Activated CD8-positive, alpha-beta memory T cell treated with anti-CD3 and anti-CD28 coated beads for 1 hour (primary cell): ENCODE measurements at regions not wholly inside any gene's neighbourhood (a gene's known extent, or its start where the extent isn't known, plus 50 kb on each side); places are given as distances from the start of the nearest gene placed in this dataset.
"Not testable (repeated sequence)": the region's sequence is repeated elsewhere in the genome, so short reads cannot be mapped to it uniquely, and the experiment has no call there.

ENCODE experiments used
- DNase-seq, 2 donors: peaks; one replicate each; pipeline ENCODE4 v3.0.0-alpha.2; 2020; ENCODE audit warnings: low read depth in 1 of 2; ENCODE audit errors: extremely low read depth in 1 of 2

DNA sequence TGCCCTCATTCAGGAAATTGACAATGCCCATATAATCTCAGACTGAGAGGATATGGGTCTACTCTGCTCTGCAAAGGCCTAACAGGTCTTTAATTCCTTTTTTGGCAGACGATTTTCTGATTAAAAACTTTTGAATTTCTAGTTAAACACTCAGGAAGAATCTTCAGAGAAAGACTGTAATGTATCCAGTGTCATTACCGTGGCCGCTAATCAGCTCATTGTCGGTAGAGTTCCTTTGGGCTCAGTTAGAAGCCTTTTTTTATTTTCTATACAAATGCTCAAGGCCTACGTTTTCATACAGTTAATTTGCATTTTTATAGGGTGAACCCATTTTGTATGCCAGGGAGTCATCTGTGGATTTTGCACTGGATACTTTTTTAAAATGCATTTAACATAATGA is 549.9 kb downstream of the RPS29 start:
- no peak for DNase-seq

DNA sequence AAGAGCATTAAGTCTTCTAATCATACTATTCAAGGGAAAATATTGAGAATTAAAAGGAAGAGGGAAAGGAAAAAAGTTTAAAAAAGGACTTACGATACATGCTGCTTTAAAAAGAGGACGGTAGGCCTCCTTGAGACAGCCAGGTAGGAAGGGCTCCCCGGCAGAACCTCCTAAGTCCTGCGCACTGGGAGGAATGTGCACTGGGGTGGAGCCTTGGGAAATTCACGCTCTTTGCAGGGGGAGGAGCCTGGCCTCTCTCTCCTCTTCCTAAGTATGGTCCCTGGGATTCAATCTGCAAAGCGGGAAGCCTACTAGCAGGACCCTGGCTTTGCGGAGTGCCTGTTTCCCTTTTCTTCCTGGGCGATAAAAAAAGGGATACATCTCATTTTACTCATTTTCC is 553.0 kb downstream of the RPS29 start:
- DNase-seq: no peak

DNA sequence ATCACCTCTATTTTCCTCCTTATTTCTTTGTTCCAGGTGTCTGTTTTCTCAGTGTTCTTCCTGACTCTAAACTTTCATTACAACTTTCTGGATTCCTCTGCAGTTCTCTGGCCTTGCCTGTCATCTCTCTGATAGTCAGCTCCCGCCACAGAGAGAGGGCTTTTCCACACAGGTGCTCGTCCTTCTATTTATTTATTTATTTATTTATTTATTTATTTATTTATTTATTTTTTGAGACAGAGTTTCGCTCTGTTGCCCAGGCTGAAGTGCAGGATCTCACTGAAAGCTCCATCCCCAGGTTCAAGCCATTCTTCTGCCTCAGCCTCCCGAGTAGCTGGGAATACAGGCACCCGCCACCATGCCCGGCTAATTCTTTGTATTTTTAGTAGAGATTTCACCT is 554.5 kb downstream of the RPS29 start:
- DNase-seq: not testable (repeated sequence)

DNA sequence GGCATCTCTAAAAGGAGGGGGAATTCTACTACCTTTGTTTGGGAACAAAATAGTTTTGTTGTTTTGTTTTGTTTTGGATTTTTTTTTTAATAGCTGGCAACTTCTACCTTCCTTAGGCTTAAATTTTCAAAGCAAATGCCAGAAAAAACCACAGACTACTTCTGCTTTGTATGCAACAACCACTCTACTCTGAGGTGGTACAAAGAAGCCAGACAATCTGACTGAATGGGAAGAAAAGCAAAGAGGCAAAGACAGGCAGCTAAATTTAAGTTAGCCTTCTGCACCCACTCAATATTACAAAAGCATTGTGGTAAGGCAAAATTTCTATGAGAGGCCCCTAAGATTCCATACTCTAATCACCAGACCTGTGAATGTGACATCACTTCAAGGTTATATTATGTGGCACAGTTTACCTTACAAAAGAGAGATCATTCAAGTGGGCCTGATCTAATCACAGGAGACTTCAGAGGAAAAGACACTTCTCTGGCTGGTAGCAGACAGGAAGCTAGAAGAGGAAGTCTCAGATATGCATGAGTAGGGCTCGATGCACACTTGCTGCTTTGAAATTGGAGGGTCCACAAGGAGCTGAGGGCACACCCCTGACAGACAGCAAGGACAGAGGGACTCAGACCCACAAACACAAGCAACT is 566.6 kb downstream of the RPS29 start:
- no peak for DNase-seq

DNA sequence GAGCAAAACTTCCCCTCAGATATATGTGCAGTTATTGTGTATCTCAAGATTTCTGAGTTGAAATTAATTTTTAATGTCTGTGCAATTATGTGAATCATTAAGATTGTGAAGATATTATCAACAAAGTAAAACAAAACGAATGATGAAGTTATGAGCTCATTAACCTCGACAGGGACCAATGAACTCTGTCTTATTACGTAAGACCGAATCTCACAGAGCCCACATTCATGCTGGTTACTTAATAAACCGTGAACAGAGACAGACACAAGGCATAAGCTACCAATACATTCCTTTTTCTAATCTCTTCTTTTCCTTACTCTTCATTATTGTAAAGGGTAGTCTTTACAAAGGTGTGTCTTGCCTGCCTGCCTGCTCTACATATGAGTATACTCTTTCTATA is 568.7 kb downstream of the RPS29 start:
- no peak for DNase-seq

DNA sequence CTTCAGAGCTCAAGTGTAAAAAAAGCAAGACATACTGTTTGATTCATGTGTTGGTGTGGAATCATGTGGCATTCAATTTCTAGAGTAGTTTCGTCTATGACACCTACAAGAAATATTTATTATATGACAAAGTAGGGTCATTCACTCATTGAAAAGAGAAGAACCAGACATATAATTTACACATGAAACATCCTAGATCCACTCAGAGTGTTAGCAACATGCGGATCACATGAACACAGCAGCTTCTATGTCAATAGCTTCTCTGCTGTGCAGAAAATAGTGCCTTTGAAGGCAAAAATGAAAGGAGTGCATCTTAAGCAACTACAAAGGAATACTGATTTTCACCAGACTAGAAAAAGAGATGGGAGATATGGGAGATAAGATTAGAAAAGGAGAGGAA is 569.8 kb downstream of the RPS29 start:
- DNase-seq: no peak

DNA sequence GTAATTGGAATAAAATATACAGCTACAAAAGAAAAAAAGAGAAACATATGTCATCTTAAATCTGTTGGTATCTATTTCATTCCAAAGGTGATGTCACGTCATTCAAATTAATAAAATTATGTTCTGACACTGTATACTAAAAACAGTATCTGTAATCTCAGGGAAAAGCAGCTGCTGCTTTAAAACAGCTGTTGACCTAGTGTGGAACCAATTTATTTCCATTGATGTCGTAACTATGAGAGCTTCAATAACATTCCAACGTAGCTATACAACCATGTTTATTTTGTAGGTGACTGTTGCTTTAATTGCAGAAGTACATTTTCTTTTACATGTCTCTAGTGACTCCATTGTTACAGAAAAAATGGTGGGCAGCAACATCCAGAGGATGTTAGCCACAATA is 571.7 kb downstream of the RPS29 start:
- no peak for DNase-seq

DNA sequence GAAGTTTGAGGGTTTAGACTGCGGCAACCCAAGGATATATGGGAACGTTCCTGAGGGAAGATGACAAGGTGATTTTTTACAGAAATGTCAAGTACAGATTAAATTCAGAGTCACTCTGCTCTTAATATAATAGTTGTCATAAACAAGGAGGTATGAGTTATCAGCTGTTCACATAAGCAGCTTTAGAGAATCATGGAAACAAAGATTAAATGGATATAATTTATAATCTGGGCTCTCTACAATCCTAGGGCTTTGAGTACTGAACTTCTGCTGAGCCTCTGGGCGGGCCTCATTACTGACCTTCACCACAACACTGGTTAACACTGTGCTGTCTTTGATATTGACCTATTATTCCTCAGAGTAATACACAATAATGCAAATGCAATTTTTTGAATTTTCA is 577.8 kb downstream of the RPS29 start:
- no peak for DNase-seq

DNA sequence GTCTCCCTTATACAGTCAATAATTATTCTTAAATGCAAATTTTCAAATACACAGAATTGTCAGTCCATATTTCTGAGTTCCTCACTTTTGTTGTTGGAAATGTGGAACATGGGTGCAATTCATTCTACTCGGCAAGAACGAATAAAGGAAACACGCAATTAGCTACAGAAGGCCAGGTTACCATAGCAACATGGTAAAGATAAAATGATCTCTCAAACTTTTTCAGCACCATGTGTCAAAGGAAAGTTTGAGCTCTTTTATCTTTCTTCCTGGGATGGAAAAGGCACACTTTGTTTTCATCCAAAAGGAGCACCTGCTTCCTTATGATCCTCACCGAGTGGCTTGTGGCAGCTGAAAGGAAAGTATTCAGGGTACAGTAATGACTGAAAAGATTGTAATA is 595.0 kb downstream of the RPS29 start:
- DNase-seq: no peak

DNA sequence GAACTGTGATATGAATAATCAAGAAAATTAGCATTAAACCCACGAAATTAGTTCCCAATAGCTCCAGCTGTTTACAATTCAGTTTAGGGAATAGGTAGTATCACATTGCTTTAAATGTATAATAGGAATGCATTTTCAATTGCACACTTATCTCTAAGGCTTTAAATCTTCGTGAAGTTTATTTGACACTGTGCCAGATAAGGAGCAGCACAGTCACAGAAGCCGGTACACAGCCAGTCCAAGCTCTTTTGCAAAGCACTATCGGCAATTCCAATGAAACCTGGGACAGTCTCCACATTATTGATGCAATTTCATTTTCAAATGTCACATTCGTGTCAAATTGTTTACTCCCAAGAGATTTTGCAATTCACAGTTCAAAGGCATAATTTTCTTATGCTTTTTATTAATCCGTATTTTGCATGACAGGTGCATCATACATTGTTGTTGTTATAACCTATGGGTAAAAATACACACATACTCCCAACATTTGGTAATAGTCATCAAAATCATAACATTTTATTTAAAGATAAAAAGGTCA is 602.8 kb downstream of the RPS29 start:
- DNase-seq: no peak

DNA sequence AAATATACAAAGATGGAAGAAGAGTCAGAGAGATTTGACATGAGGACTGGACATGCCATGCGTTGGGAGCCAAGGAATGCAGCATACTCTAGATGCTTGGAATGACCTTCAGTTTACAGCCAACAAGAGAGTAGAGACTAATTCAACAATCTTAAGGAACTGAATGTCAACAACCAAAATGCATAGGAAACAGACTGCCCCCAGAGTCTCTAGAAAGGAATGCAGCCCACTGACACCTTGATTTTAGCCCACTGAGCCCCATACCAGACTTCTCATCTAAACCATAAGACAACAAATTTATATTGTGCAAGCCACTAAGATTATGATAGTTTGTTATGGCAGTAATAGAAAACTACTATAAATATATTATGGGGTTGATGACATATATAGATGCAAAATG is 611.2 kb downstream of the RPS29 start:
- DNase-seq: no peak

DNA sequence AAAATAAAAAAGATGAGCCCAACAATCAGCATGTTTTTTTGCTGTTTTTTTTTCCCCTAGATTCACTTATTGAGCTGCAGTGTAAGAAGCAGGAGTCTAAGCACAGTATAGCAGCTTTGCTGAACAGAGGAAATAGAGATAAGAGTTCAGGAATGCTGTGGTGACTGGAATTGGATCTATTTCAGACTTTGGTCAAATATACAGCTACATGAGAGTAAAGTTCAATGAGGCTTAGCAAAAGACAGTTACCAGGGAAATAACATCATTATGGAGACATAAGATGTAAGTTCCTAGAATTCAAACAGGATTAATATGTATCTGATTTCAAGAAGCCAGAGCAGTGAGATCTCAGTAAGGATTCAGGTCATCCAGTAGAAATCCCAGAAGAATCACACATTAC is 613.0 kb downstream of the RPS29 start:
- no peak for DNase-seq

DNA sequence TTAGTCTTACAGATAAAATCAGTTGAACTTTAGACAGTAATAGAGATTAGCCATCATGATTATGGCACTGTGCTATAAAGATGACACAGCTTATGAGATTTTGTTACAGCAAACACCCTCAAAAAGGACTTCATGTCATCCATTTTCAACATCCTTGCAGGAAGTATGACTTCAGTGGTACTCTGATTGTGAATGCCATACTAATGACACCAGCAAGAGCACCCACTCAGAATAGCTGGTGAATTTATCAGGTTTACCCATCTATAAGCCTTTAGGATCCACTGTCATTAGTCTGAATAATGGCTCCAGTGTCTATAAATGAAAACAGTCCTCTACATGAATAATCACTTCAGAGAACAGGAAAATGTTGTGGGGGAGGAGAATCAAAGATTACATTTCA is 615.2 kb downstream of the RPS29 start:
- DNase-seq: no peak

DNA sequence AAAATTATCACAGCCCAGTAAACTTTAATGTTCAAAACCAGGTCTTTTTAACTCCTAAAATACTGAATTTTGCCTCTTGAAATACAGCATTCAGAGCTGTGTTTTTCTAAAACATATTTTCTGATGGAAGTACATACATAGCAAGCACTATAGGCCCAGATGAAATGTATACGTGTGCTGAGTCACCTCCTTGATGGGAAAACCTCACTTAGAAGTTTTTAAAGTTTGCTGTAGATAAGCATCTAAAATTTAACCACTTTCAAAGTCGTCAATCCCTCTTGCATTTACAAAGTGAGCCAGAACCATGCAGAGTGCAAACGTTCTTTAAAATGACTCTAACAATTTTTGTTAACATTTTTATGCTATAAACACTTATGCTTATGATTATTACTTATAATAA is 618.8 kb downstream of the RPS29 start:
- DNase-seq: no peak

DNA sequence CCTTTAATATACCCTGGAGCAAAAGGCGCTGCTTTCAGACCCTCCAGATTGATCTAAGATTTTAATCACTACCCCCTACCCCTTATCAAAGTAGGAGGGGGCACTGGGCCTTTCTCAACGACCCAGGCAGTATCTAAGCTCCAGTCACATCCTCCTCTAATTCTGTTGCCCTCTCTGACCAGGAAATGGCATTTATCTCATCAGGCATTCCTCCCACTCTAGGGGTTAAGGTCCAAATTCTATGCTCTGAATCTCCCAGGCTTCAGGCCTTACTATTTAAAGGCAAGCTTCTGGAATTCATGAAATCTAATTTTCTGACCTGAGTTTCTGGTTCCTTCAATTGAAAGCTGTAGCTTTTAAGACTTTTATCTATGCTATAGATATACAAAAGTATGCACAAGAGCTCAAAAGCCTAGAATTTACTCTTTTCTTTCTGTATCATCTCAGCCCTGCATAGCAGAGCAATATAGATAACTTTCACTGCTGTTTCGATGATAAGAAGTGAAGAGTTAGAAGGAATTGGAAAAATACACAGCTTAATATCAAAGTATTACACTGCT is 622.9 kb downstream of the RPS29 start:
- DNase-seq: no peak

DNA sequence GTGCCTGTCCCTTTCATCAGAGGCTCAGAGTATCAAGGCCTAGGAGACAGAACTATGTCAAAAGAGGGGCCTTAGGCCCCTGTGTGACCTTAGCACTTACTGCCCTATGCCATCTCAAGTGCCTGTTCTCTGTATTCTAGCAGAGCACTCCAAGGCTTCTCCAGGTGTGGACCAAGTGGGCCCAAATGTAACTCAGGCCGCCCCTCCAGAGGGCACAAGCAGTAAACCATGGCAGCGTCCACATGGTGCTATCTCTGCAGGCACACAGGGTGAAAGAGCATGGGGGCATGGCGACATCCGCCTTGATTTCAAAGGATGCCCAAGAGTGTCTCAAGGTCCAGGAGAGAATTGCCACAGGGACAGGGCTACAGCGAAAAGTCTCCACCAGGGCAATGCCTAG is 628.7 kb downstream of the RPS29 start:
- DNase-seq: no peak

DNA sequence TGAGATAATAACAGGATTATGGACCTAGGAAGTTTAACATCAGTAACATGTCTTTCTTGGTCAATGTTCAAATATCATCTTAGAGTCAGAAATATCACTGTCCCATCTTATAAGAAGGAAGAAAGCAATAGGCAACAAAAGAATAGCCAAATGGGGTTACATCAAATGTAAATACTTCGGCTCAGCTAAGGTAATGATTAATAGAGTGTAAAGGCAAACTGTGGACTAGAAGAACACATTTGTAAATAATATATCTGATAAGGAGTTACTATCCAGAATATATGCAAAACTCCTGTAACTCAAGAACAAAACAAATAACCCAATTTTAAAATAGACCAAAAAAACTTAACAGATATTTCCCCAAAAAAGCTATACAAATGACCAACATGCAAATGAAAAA is 630.3 kb downstream of the RPS29 start:
- DNase-seq: no peak

DNA sequence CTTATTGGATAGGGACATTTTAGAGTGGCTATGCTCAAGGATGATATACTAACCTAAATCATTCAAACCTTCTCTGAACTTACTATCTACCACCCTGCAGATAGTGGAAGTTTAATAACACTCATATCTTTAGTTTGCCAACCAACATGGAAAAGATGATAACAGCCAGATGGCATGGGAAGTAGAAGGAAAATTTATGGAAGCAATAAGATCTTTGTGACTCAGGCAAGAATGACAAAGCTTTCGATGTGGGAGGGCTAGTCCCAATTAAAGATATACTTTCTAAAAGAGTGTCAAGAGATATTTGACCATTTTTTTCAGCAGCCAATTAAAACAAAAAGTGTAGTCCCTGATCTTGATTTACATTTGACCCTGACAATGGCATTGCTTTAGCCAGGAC is 631.7 kb downstream of the RPS29 start:
- no peak for DNase-seq

DNA sequence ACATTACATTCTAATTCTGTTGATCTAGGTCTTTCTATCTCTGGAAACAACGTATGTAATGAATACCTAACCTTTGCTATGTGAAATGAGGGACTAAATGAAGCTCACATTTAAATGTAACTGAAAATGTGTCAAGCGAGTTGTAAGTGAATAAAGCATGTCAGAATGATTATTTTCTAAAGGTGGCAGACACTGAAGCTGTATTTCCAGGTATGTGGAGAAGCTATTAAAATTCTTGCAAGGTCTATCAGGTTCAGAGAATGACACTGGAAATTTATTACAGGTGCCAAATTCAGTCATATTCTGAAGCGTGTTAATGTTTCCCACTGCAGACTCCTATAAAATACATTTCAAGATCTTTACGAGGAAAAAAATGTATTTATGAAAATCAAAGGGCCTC is 641.4 kb downstream of the RPS29 start:
- DNase-seq: no peak

DNA sequence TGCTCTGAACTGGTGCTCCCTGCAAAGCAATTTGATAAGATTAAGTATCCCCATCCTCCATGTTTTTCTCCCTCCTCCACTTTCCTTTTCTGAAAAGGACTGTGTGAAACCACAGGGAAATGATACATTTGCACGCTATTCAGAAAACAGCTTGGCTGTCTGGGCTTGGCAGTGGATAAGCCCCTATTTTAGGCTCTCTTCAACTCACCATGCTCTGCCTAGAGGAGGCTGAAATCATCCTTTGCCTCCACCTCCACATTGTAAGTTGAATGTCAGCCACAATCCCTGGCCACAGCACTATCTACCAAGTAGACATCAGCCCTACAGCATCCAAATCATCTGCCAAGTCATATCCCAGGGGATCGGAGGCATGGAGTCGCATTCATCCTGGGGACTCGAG is 642.3 kb downstream of the RPS29 start:
- no peak for DNase-seq

DNA sequence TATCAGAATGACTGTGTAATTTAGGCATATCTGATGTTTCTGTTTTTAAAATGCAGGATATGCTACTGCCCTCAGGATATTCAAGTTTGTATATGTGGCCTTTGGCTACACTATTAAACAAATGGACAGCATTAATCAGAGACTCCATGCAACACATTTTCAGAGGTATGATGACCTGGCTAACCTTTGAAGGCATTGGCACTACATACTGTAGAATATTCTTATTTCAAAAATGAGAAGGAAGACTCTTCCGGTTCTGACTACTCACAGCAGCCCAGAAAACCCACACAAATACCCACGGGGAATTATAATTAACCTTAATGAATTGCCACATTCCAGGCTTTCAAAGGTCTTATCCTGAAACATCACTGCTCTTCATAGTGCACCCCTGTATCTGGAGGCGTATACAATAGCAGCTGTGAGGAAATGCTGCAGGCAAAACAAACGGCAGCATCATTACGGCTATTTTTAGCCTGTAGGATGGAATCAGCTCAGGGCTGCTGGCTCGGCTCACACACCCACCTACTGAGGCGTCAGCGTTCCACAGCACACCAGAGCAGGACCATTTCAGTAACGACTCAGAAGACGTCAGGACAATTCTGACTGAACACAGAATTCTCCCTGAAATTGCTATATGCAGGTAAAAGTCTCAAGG is 648.5 kb downstream of the RPS29 start:
- DNase-seq: no peak

DNA sequence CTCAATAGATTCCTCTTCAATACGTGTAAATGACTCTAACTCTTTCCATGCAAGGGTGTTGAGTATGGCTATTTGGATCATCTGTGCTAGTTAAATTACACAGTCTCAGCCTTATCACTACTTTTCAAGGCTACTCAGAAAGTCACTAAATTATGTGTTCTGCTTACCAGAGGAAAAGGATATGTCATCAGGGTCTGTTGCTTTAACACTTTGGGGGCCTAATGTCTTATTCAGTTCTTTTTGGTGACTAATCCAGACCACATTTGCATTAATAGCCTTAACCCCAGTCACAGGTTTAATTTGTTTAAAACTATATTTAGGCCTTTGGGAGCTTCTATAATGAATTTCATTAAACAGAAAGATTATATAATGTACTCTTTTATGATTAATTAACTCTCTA is 649.3 kb downstream of the RPS29 start:
- no peak for DNase-seq

DNA sequence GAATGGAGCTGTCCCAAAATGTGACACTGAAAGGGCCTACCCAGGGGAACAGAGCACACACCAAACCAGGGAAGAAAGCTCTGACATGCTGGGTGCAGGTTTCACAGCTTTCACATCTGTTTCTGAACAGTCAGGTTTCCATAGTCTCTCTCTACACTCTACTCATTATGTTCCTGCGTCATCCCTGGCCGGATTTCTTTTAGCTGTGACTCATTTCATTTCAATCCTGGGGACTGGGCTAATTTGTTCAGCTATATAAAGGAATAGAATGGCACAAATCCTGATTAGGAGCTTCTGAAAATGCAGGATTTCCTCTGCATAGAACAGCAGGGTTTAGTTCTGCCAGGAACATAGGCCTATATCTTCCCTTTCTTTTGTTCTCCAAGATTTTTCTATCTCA is 649.8 kb downstream of the RPS29 start:
- no peak for DNase-seq
